ENCODE measurements at regions not wholly inside any gene's neighbourhood (a gene's known extent, or its start where the extent isn't known, plus 50 kb on each side); places are given as distances from the start of the nearest gene placed in this dataset.

DNA sequence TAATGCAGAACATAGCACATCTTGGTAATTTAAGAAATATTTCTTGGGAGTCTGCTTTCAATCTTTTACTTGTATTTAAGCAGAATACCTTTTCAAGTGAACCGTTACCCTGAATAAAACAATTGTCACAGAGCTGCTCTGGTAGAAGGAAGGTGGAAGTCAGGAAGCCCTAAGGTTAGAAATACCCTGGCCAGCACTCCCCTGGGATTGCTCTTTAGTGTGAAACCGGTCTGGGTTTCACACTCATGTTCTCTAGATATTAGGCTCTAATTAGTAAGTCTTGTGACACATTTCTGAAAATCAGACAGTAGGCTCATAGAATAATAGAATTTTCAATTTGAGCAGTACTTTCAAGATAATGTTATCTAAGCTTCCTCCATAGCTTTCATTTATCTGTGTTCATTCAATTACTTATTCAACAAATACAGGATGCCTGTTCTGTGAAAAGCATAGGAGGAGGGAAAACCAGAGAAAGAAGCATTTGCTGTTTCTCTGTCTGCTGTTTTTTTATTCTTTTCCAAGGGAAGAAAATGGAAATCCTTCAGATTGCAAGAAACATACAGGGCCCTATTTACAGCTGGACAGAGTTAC is 825.5 kb downstream of the TLR4 start (continued):
- TF ChIP-seq, protein P1, sequence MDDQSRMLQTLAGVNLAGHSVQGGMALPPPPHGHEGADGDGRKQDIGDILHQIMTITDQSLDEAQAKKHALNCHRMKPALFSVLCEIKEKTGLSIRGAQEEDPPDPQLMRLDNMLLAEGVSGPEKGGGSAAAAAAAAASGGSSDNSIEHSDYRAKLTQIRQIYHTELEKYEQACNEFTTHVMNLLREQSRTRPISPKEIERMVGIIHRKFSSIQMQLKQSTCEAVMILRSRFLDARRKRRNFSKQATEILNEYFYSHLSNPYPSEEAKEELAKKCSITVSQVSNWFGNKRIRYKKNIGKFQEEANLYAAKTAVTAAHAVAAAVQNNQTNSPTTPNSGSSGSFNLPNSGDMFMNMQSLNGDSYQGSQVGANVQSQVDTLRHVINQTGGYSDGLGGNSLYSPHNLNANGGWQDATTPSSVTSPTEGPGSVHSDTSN (IDR thresholded peaks at IDR 0.05; ENCODE audit: insufficient replicate concordance, low read depth, low read length): no peak
- TF ChIP-seq, protein P2, sequence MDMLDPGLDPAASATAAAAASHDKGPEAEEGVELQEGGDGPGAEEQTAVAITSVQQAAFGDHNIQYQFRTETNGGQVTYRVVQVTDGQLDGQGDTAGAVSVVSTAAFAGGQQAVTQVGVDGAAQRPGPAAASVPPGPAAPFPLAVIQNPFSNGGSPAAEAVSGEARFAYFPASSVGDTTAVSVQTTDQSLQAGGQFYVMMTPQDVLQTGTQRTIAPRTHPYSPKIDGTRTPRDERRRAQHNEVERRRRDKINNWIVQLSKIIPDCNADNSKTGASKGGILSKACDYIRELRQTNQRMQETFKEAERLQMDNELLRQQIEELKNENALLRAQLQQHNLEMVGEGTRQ (IDR thresholded peaks at IDR 0.05; ENCODE audit: borderline replicate concordance, low read depth, low read length): no peak
- no peak for TF ChIP-seq MYC (IDR thresholded peaks at IDR 0.05; ENCODE audit: insufficient read depth, insufficient read length, insufficient replicate concordance, low read length, severe bottlenecking)
- TF ChIP-seq EED (IDR thresholded peaks at IDR 0.05; ENCODE audit: low read depth): no peak
- no peak; the same call in 1 of the 2 replicates for TF ChIP-seq BACH1 (IDR thresholded peaks at IDR 0.05; ENCODE audit: borderline replicate concordance)
- TF ChIP-seq, protein P3, sequence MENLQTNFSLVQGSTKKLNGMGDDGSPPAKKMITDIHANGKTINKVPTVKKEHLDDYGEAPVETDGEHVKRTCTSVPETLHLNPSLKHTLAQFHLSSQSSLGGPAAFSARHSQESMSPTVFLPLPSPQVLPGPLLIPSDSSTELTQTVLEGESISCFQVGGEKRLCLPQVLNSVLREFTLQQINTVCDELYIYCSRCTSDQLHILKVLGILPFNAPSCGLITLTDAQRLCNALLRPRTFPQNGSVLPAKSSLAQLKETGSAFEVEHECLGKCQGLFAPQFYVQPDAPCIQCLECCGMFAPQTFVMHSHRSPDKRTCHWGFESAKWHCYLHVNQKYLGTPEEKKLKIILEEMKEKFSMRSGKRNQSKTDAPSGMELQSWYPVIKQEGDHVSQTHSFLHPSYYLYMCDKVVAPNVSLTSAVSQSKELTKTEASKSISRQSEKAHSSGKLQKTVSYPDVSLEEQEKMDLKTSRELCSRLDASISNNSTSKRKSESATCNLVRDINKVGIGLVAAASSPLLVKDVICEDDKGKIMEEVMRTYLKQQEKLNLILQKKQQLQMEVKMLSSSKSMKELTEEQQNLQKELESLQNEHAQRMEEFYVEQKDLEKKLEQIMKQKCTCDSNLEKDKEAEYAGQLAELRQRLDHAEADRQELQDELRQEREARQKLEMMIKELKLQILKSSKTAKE (IDR thresholded peaks at IDR 0.05; ENCODE audit: low read depth, poor library complexity, severe bottlenecking): peak; percentile 47
- TF ChIP-seq, protein P4, sequence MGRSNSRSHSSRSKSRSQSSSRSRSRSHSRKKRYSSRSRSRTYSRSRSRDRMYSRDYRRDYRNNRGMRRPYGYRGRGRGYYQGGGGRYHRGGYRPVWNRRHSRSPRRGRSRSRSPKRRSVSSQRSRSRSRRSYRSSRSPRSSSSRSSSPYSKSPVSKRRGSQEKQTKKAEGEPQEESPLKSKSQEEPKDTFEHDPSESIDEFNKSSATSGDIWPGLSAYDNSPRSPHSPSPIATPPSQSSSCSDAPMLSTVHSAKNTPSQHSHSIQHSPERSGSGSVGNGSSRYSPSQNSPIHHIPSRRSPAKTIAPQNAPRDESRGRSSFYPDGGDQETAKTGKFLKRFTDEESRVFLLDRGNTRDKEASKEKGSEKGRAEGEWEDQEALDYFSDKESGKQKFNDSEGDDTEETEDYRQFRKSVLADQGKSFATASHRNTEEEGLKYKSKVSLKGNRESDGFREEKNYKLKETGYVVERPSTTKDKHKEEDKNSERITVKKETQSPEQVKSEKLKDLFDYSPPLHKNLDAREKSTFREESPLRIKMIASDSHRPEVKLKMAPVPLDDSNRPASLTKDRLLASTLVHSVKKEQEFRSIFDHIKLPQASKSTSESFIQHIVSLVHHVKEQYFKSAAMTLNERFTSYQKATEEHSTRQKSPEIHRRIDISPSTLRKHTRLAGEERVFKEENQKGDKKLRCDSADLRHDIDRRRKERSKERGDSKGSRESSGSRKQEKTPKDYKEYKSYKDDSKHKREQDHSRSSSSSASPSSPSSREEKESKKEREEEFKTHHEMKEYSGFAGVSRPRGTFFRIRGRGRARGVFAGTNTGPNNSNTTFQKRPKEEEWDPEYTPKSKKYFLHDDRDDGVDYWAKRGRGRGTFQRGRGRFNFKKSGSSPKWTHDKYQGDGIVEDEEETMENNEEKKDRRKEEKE (IDR thresholded peaks at IDR 0.05): no peak
- no peak for TF ChIP-seq RCOR1 (conservative IDR thresholded peaks at IDR 0.05; ENCODE audit: low read depth, low read length)
- no peak for TF ChIP-seq MEF2A (IDR thresholded peaks at IDR 0.05; ENCODE audit: insufficient read depth, low read depth, low read length)
- TF ChIP-seq SREBF1 (IDR thresholded peaks at IDR 0.05; ENCODE audit: low read length): no peak
- TF ChIP-seq NFYB (IDR thresholded peaks at IDR 0.05; ENCODE audit: insufficient read depth, low read depth, low read length): no peak
- TF ChIP-seq IRF4 (IDR thresholded peaks at IDR 0.05; ENCODE audit: low read depth, low read length): no peak
- TF ChIP-seq ZNF207 (IDR thresholded peaks at IDR 0.05; ENCODE audit: borderline replicate concordance): no peak
- no peak for TF ChIP-seq ESRRA (IDR thresholded peaks at IDR 0.05; ENCODE audit: low read length)
- no peak for TF ChIP-seq POLR2A (IDR thresholded peaks at IDR 0.05; ENCODE audit: low read depth, low read length)
- no peak for TF ChIP-seq TCF3 (IDR thresholded peaks at IDR 0.05; ENCODE audit: borderline replicate concordance, insufficient read depth, low read depth, low read length)
- no peak for TF ChIP-seq SMARCA5 (IDR thresholded peaks at IDR 0.05)
- TF ChIP-seq CEBPB (IDR thresholded peaks at IDR 0.05; ENCODE audit: borderline replicate concordance in 1 of 2, low read depth in 2 of 2, low read length in 2 of 2): no peak
- TF ChIP-seq RB1 (IDR thresholded peaks at IDR 0.05; ENCODE audit: borderline replicate concordance): peak; percentile 43; the same call in 1 of the 2 replicates
- TF ChIP-seq NR2C1 (IDR thresholded peaks at IDR 0.05): no peak
- no peak for TF ChIP-seq RELA (IDR thresholded peaks at IDR 0.05; ENCODE audit: borderline replicate concordance, partially characterized antibody)
- TF ChIP-seq MYB (IDR thresholded peaks at IDR 0.05; ENCODE audit: borderline replicate concordance, low read depth, low read length): no peak
- no peak for TF ChIP-seq RFX5 (IDR thresholded peaks at IDR 0.05; ENCODE audit: low read depth, low read length)
- TF ChIP-seq EZH2 (IDR thresholded peaks at IDR 0.05; ENCODE audit: borderline replicate concordance, control insufficient read depth, low read depth, low read length): no peak
- TF ChIP-seq BCL11A (IDR thresholded peaks at IDR 0.05; ENCODE audit: low read depth, low read length): peak; percentile 91; the same call in 1 of the 2 replicates
- TF ChIP-seq KLF5 (IDR thresholded peaks at IDR 0.05; ENCODE audit: partially characterized antibody): no peak

Measured in GM12878 (cell line).